OCI-LY3 (cell line): ENCODE measurements at regions not wholly inside any gene's neighbourhood (a gene's known extent, or its start where the extent isn't known, plus 50 kb on each side); places are given as distances from the start of the nearest gene placed in this dataset.

Source experiments
- EZH2phosphoT487 ChIP-seq: fragments of 200-600 bp; shearing (Covaris generic); IDR thresholded peaks from 2 replicates; pipeline ENCODE4 v1.6.1; 2018; ENCODE audit warnings: antibody characterized with exemption, mixed run types, low read depth
- TF ChIP-seq, protein P1 (sequence below): fragments of 200-600, 300-600 bp; sonication (generic); IDR thresholded peaks from 2 replicates; pipeline ENCODE4 v1.5.1; 2014; ENCODE audit warnings: antibody characterized with exemption, low read length, low read depth

DNA sequence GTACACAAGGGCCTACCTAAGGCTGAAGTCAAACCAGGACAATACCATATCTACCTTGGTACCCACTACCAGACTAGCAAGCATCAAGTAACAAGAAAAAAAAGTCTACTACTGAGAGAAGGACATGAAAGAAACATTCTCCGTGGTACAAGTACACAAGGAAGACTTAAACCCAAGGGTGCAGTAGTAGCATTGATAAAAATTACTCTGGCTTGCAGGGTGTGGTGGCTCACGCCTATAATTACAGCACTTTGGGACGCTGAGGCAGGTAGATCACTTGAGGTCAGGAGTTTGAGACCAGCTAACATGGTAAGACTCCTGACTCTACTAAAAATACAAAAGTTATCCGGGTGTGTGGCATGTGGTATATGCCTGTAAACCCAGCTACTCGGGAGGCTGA lies 386.5 kb upstream of the PMFBP1 start:
- TF ChIP-seq, protein P1, sequence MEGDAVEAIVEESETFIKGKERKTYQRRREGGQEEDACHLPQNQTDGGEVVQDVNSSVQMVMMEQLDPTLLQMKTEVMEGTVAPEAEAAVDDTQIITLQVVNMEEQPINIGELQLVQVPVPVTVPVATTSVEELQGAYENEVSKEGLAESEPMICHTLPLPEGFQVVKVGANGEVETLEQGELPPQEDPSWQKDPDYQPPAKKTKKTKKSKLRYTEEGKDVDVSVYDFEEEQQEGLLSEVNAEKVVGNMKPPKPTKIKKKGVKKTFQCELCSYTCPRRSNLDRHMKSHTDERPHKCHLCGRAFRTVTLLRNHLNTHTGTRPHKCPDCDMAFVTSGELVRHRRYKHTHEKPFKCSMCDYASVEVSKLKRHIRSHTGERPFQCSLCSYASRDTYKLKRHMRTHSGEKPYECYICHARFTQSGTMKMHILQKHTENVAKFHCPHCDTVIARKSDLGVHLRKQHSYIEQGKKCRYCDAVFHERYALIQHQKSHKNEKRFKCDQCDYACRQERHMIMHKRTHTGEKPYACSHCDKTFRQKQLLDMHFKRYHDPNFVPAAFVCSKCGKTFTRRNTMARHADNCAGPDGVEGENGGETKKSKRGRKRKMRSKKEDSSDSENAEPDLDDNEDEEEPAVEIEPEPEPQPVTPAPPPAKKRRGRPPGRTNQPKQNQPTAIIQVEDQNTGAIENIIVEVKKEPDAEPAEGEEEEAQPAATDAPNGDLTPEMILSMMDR = no peak
- no peak for TF ChIP-seq EZH2phosphoT487
